GM23338 (cell line): ENCODE measurements at regions not wholly inside any gene's neighbourhood (a gene's known extent, or its start where the extent isn't known, plus 50 kb on each side); places are given as distances from the start of the nearest gene placed in this dataset.

Source experiments
- ATAC-seq: fragments of 200-7000 bp; cut with Tn5 transposase; 3 replicates; pipeline ENCODE4 v1.9.1; 2020
- DNase-seq: peaks from one replicate; pipeline ENCODE4 v3.0.0-alpha.2; 2015; ENCODE audit warnings: low spot score
- H2AFZ ChIP-seq: fragments of 200-600 bp; sonication (generic); 2 replicates; pipeline ENCODE4 v1.8.0; 2016; ENCODE audit warnings: antibody characterized with exemption, mild to moderate bottlenecking, moderate library complexity
- H3F3A ChIP-seq: fragments of 200-600 bp; sonication (generic); replicated peaks from 2 replicates; pipeline ENCODE4 v1.8.0; 2017; ENCODE audit warnings: antibody characterized with exemption, mixed run types, low read depth
- H3K27ac ChIP-seq: fragments of 200-600 bp; sonication (generic); 2 replicates; pipeline ENCODE4 v1.6.1; 2016; ENCODE audit warnings: low read depth
- H3K27me3 ChIP-seq: fragments of 200-600 bp; sonication (generic); 2 replicates; pipeline ENCODE4 v1.8.0; 2016; ENCODE audit warnings: mild to moderate bottlenecking, mixed run types, moderate library complexity; ENCODE audit not compliant: insufficient read depth
- H3K36me3 ChIP-seq: fragments of 200-600 bp; sonication (generic); 2 replicates; pipeline ENCODE4 v1.8.0; 2016; ENCODE audit warnings: mild to moderate bottlenecking; ENCODE audit not compliant: insufficient read depth
- H3K4me1 ChIP-seq: fragments of 200-600 bp; sonication (generic); 2 replicates; pipeline ENCODE4 v1.8.0; 2016; ENCODE audit warnings: mild to moderate bottlenecking, moderate library complexity; ENCODE audit not compliant: insufficient read depth
- H3K4me2 ChIP-seq: fragments of 200-600 bp; sonication (generic); 2 replicates; pipeline ENCODE4 v1.7.1; 2017; ENCODE audit warnings: mixed run types
- H3K4me3 ChIP-seq: fragments of 200-600 bp; sonication (generic); 2 replicates; pipeline ENCODE4 v1.6.1; 2016; ENCODE audit warnings: mixed run types
- H3K79me2 ChIP-seq: fragments of 200-600 bp; sonication (generic); replicated peaks from 2 replicates; pipeline ENCODE4 v1.8.0; 2017; ENCODE audit warnings: mild to moderate bottlenecking; ENCODE audit not compliant: insufficient read depth
- H3K9me2 ChIP-seq: fragments of 200-600 bp; sonication (generic); 2 replicates; pipeline ENCODE4 v1.8.0; 2017; ENCODE audit not compliant: insufficient read depth
- H4K20me1 ChIP-seq: fragments of 200-600 bp; sonication (generic); replicated peaks from 2 replicates; pipeline ENCODE4 v1.8.0; 2017; ENCODE audit warnings: mild to moderate bottlenecking; ENCODE audit not compliant: insufficient read depth
- H3K27ac Mint-ChIP-seq: 2 replicates; pipeline ENCODE4 v1.8.0; 2020; ENCODE audit warnings: inconsistent platforms, mild to moderate bottlenecking, moderate library complexity, mixed read lengths
- H3K27me3 Mint-ChIP-seq: 3 replicates; pipeline ENCODE4 v1.8.0; 2022; ENCODE audit warnings: low read depth, mild to moderate bottlenecking, moderate library complexity, mixed read lengths, inconsistent platforms; ENCODE audit not compliant: insufficient read depth, poor library complexity
- H3K36me3 Mint-ChIP-seq: 3 replicates; pipeline ENCODE4 v1.8.0; 2021; ENCODE audit warnings: low read depth, mild to moderate bottlenecking, inconsistent platforms, moderate library complexity, mixed read lengths
- H3K4me1 Mint-ChIP-seq: 3 replicates; pipeline ENCODE4 v1.8.0; 2020; ENCODE audit warnings: mild to moderate bottlenecking, inconsistent platforms, mixed read lengths
- H3K4me3 Mint-ChIP-seq: 3 replicates; pipeline ENCODE4 v1.8.0; 2021; ENCODE audit warnings: moderate library complexity, mild to moderate bottlenecking, inconsistent platforms, mixed read lengths
- H3K9me3 Mint-ChIP-seq: 3 replicates; pipeline ENCODE4 v1.8.0; 2020; ENCODE audit warnings: moderate library complexity, mild to moderate bottlenecking, inconsistent platforms, mixed read lengths
- CREB1 ChIP-seq: fragments of 250-450 bp; sonication (Bioruptor Pico); IDR thresholded peaks from 2 replicates; pipeline ENCODE4 v1.5.0; 2020; ENCODE audit warnings: low read depth, mild to moderate bottlenecking, moderate library complexity
- EZH2 ChIP-seq: fragments of 200-600 bp; sonication (generic); IDR thresholded peaks from one replicate; pipeline ENCODE4 v1.8.0; 2017; ENCODE audit warnings: antibody characterized with exemption, mild to moderate bottlenecking, low read depth; ENCODE audit not compliant: unreplicated experiment
- EZH2phosphoT487 ChIP-seq: fragments of 200-600 bp; sonication (generic); IDR thresholded peaks from one replicate; pipeline ENCODE4 v1.8.1; 2018; ENCODE audit warnings: antibody characterized with exemption; ENCODE audit not compliant: unreplicated experiment
- JUNB ChIP-seq: IDR thresholded peaks from one replicate; pipeline ENCODE4 v1.6.1; 2016; ENCODE audit warnings: antibody characterized with exemption; ENCODE audit not compliant: unreplicated experiment
- NANOG ChIP-seq: IDR thresholded peaks from 2 replicates; pipeline ENCODE4 v1.6.1; 2016; ENCODE audit warnings: antibody characterized with exemption, borderline replicate concordance
- POLR2AphosphoS5 ChIP-seq: IDR thresholded peaks from 2 replicates; pipeline ENCODE4 v1.6.1; 2016; ENCODE audit warnings: antibody characterized with exemption, low read depth
- STAT1 ChIP-seq: IDR thresholded peaks from one replicate; pipeline ENCODE4 v1.6.1; 2016; ENCODE audit warnings: antibody characterized with exemption; ENCODE audit not compliant: unreplicated experiment
- ZNF114 ChIP-seq: fragments of 250-450 bp; sonication (Bioruptor Pico); IDR thresholded peaks from 2 replicates; pipeline ENCODE4 v1.5.0; 2020; ENCODE audit warnings: mild to moderate bottlenecking, moderate library complexity
- ZNF331 ChIP-seq: fragments of 250-450 bp; sonication (Bioruptor Pico); IDR thresholded peaks from 2 replicates; pipeline ENCODE4 v1.5.0; 2020; ENCODE audit warnings: low read depth, mild to moderate bottlenecking, moderate library complexity
- TF ChIP-seq, protein P1 (sequence below): fragments of 250-450 bp; sonication (Bioruptor Pico); IDR thresholded peaks from 2 replicates; pipeline ENCODE4 v1.5.0; 2020; ENCODE audit warnings: mild to moderate bottlenecking, moderate library complexity
- TF ChIP-seq, protein P2 (sequence below), 2 experiments: fragments of 200-600 bp in 1 of 2; sonication (generic) in 1 of 2; conservative IDR thresholded peaks; 2 replicates each; pipeline versions ENCODE4 v1.5.1 to v1.6.1; 2016 to 2017; ENCODE audit warnings: antibody characterized with exemption in 2 of 2, low read depth in 2 of 2, mild to moderate bottlenecking in 2 of 2, moderate library complexity in 1 of 2
- TF ChIP-seq, protein P3 (sequence below): IDR thresholded peaks from one replicate; pipeline ENCODE4 v1.6.1; 2018; ENCODE audit warnings: antibody characterized with exemption; ENCODE audit not compliant: unreplicated experiment
- TF ChIP-seq, protein P4 (sequence below): IDR thresholded peaks from 2 replicates; pipeline ENCODE4 v1.6.1; 2016; ENCODE audit warnings: antibody characterized with exemption

DNA sequence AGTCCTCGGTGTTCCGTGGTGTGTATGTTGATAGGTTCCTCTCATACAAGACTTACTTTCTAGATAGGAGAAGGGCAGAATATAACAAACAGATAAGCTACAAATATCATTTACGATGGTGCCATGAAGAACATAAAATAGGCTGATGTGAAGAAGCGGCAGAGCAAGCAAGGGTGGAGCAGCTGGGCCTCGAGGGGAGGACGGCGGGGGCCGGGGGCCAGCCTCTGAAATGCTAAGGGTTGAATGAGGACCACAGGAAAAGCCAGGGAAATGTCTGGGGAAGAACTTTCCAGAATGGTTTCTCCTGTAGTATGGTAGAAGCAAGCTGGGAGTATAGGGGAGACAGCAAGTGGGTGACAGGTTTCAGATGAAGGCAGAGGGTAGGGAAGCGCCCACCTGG, 529.5 kb downstream of the LIG4 start:
- H3K79me2 ChIP-seq = no peaks in the 10 kb centered on the region
- Mint-ChIP-seq H3K27me3 (no peaks in the 10 kb centered on the region), H3K4me3 (no peak overlapping the region), H3K36me3 (no peaks in the 10 kb centered on the region), H3K4me1 (peaks cover 21% of the 10 kb centered on the region), H3K9me3 (no peaks in the 10 kb centered on the region; the same call in 2 of the 3 replicates), H3K27ac (no peak overlapping the region)
- H3K27ac ChIP-seq = no peak overlapping the region
- H3K27me3 ChIP-seq = no peaks in the 10 kb centered on the region
- TF ChIP-seq EZH2 (no peak), CREB1 (CRISPR knock-in tag) (no peak), ZNF331 (CRISPR knock-in tag) (no peak), POLR2AphosphoS5 (no peak), JUNB (no peak), STAT1 (no peak), ZNF114 (CRISPR knock-in tag) (no peak), NANOG (no peak), EZH2phosphoT487 (no peak)
- TF ChIP-seq, protein P1, sequence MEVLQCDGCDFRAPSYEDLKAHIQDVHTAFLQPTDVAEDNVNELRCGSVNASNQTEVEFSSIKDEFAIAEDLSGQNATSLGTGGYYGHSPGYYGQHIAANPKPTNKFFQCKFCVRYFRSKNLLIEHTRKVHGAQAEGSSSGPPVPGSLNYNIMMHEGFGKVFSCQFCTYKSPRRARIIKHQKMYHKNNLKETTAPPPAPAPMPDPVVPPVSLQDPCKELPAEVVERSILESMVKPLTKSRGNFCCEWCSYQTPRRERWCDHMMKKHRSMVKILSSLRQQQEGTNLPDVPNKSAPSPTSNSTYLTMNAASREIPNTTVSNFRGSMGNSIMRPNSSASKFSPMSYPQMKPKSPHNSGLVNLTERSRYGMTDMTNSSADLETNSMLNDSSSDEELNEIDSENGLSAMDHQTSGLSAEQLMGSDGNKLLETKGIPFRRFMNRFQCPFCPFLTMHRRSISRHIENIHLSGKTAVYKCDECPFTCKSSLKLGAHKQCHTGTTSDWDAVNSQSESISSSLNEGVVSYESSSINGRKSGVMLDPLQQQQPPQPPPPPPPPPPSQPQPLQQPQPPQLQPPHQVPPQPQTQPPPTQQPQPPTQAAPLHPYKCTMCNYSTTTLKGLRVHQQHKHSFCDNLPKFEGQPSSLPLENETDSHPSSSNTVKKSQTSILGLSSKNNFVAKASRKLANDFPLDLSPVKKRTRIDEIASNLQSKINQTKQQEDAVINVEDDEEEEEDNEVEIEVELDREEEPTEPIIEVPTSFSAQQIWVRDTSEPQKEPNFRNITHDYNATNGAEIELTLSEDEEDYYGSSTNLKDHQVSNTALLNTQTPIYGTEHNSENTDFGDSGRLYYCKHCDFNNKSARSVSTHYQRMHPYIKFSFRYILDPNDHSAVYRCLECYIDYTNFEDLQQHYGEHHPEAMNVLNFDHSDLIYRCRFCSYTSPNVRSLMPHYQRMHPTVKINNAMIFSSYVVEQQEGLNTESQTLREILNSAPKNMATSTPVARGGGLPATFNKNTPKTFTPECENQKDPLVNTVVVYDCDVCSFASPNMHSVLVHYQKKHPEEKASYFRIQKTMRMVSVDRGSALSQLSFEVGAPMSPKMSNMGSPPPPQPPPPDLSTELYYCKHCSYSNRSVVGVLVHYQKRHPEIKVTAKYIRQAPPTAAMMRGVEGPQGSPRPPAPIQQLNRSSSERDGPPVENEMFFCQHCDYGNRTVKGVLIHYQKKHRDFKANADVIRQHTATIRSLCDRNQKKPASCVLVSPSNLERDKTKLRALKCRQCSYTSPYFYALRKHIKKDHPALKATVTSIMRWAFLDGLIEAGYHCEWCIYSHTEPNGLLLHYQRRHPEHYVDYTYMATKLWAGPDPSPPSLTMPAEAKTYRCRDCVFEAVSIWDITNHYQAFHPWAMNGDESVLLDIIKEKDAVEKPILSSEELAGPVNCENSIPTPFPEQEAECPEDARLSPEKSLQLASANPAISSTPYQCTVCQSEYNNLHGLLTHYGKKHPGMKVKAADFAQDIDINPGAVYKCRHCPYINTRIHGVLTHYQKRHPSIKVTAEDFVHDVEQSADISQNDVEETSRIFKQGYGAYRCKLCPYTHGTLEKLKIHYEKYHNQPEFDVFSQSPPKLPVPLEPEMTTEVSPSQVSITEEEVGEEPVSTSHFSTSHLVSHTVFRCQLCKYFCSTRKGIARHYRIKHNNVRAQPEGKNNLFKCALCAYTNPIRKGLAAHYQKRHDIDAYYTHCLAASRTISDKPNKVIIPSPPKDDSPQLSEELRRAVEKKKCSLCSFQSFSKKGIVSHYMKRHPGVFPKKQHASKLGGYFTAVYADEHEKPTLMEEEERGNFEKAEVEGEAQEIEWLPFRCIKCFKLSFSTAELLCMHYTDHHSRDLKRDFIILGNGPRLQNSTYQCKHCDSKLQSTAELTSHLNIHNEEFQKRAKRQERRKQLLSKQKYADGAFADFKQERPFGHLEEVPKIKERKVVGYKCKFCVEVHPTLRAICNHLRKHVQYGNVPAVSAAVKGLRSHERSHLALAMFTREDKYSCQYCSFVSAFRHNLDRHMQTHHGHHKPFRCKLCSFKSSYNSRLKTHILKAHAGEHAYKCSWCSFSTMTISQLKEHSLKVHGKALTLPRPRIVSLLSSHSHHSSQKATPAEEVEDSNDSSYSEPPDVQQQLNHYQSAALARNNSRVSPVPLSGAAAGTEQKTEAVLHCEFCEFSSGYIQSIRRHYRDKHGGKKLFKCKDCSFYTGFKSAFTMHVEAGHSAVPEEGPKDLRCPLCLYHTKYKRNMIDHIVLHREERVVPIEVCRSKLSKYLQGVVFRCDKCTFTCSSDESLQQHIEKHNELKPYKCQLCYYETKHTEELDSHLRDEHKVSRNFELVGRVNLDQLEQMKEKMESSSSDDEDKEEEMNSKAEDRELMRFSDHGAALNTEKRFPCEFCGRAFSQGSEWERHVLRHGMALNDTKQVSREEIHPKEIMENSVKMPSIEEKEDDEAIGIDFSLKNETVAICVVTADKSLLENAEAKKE = no peak
- TF ChIP-seq, protein P2, sequence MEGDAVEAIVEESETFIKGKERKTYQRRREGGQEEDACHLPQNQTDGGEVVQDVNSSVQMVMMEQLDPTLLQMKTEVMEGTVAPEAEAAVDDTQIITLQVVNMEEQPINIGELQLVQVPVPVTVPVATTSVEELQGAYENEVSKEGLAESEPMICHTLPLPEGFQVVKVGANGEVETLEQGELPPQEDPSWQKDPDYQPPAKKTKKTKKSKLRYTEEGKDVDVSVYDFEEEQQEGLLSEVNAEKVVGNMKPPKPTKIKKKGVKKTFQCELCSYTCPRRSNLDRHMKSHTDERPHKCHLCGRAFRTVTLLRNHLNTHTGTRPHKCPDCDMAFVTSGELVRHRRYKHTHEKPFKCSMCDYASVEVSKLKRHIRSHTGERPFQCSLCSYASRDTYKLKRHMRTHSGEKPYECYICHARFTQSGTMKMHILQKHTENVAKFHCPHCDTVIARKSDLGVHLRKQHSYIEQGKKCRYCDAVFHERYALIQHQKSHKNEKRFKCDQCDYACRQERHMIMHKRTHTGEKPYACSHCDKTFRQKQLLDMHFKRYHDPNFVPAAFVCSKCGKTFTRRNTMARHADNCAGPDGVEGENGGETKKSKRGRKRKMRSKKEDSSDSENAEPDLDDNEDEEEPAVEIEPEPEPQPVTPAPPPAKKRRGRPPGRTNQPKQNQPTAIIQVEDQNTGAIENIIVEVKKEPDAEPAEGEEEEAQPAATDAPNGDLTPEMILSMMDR (conservative IDR thresholded peaks at IDR 0.05; ENCODE audit: low read depth in 2 of 2) = no peak
- TF ChIP-seq, protein P3, sequence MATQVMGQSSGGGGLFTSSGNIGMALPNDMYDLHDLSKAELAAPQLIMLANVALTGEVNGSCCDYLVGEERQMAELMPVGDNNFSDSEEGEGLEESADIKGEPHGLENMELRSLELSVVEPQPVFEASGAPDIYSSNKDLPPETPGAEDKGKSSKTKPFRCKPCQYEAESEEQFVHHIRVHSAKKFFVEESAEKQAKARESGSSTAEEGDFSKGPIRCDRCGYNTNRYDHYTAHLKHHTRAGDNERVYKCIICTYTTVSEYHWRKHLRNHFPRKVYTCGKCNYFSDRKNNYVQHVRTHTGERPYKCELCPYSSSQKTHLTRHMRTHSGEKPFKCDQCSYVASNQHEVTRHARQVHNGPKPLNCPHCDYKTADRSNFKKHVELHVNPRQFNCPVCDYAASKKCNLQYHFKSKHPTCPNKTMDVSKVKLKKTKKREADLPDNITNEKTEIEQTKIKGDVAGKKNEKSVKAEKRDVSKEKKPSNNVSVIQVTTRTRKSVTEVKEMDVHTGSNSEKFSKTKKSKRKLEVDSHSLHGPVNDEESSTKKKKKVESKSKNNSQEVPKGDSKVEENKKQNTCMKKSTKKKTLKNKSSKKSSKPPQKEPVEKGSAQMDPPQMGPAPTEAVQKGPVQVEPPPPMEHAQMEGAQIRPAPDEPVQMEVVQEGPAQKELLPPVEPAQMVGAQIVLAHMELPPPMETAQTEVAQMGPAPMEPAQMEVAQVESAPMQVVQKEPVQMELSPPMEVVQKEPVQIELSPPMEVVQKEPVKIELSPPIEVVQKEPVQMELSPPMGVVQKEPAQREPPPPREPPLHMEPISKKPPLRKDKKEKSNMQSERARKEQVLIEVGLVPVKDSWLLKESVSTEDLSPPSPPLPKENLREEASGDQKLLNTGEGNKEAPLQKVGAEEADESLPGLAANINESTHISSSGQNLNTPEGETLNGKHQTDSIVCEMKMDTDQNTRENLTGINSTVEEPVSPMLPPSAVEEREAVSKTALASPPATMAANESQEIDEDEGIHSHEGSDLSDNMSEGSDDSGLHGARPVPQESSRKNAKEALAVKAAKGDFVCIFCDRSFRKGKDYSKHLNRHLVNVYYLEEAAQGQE = no peak
- TF ChIP-seq, protein P4, sequence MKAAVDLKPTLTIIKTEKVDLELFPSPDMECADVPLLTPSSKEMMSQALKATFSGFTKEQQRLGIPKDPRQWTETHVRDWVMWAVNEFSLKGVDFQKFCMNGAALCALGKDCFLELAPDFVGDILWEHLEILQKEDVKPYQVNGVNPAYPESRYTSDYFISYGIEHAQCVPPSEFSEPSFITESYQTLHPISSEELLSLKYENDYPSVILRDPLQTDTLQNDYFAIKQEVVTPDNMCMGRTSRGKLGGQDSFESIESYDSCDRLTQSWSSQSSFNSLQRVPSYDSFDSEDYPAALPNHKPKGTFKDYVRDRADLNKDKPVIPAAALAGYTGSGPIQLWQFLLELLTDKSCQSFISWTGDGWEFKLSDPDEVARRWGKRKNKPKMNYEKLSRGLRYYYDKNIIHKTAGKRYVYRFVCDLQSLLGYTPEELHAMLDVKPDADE = no peak
- H3K36me3 ChIP-seq = no peaks in the 10 kb centered on the region
- H3F3A ChIP-seq = no peaks in the 10 kb centered on the region
- DNase-seq (no peak), ATAC-seq (no peak)
- no peak overlapping the region for H3K4me3 ChIP-seq
- H3K9me2 ChIP-seq = 0 out of 2 replicates have a peak, but pooled peaks cover 2% of the 10 kb centered on the region
- peaks cover 18% of the 10 kb centered on the region for H3K4me1 ChIP-seq
- H3K4me2 ChIP-seq = no peak overlapping the region
- no peak overlapping the region for H2AFZ ChIP-seq
- no peaks in the 10 kb centered on the region for H4K20me1 ChIP-seq
